ENCODE measurements at regions not wholly inside any gene's neighbourhood (a gene's known extent, or its start where the extent isn't known, plus 50 kb on each side); places are given as distances from the start of the nearest gene placed in this dataset.

DNA sequence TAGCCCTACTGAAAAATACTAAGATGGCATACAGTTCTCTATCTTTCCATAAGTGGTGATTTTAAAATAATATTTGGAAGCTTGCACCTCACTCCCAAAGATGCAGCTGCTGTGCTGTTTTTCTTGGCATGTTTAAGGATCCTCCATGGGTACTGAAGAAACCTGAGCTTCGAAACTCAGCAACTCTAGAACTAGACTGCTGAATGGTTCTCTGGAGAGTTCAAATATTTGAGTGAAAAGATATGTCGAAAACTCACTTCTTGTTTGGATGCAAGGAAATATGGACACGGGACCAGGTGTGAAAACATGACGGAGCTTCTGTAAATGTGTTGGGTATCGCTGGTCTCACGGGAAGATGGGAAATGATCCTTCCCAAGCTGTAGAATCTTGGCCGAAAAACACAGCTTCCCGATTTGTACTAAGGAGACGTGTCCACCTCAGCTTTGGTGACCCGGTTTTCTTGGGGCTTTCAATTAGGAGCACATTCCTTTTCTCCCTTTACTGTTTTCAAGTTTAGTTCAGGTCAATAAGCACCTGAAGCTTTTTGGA is 543.8 kb upstream of the NRP1 start:
- TF ChIP-seq CTCF (IDR thresholded peaks at IDR 0.05) (no peak), POLR2A (IDR thresholded peaks at IDR 0.05) (no peak)
- 93 to 96% methylated on average over 10 of the region's 10 CpGs for WGBS, 2 donors
- intact Hi-C loops (cut with DNase I; ENCODE audit: low total_unique reads): no loop called here
- DNase-seq (ENCODE audit: low spot score in 2 of 2): no peak
- no peak overlapping the region for H3K4me3 ChIP-seq (ENCODE audit: low read depth, poor library complexity, severe bottlenecking)

- 73 to 74% methylated on average over 9 of the region's 9 CpGs for WGBS, 2 donors
- DNase-seq (ENCODE audit: low spot score in 2 of 2): no peak
- TF ChIP-seq POLR2A (IDR thresholded peaks at IDR 0.05): no peak
- no peak for TF ChIP-seq CTCF (IDR thresholded peaks at IDR 0.05)
- no peak overlapping the region for H3K4me3 ChIP-seq (ENCODE audit: low read depth, poor library complexity, severe bottlenecking)
- intact Hi-C loops (cut with DNase I; ENCODE audit: low total_unique reads): no loop called here
Measured at GRCh38 chr10:33876584-33877400, 542.3 kb upstream of the NRP1 start.

- TF ChIP-seq CTCF (IDR thresholded peaks at IDR 0.05) (no peak), POLR2A (IDR thresholded peaks at IDR 0.05) (no peak)
- H3K4me3 ChIP-seq (ENCODE audit: low read depth, poor library complexity, severe bottlenecking): no peak overlapping the region
- no peak for DNase-seq (ENCODE audit: low spot score in 2 of 2)
- 91% methylated on average over 9 of the region's 9 CpGs for WGBS, 2 donors
- intact Hi-C loops (cut with DNase I; ENCODE audit: low total_unique reads): no loop called here
Measured at GRCh38 chr10:33875924-33876583, 541.6 kb upstream of the NRP1 start.

- TF ChIP-seq POLR2A (IDR thresholded peaks at IDR 0.05): no peak
- no peak for TF ChIP-seq CTCF (IDR thresholded peaks at IDR 0.05)
- no peak overlapping the region for H3K4me3 ChIP-seq (ENCODE audit: low read depth, poor library complexity, severe bottlenecking)
- DNase-seq (ENCODE audit: low spot score in 2 of 2): no peak
- intact Hi-C loops (cut with DNase I; ENCODE audit: low total_unique reads): no loop called here
- 92 to 93% methylated on average over 5 of the region's 5 CpGs for whole genome bisulfite sequencing, 2 donors
Measured at GRCh38 chr10:33871061-33871956, 536.8 kb upstream of the NRP1 start.

- 53 to 54% methylated on average over 2 of the region's 2 CpGs for WGBS, 2 donors
- no peak for DNase-seq (ENCODE audit: low spot score in 2 of 2)
- TF ChIP-seq POLR2A (IDR thresholded peaks at IDR 0.05) (no peak), CTCF (IDR thresholded peaks at IDR 0.05) (no peak)
- H3K4me3 ChIP-seq (ENCODE audit: low read depth, poor library complexity, severe bottlenecking): no peak overlapping the region
- intact Hi-C loops (cut with DNase I; ENCODE audit: low total_unique reads): no loop called here
Measured at GRCh38 chr10:33869481-33869880, 535.0 kb upstream of the NRP1 start.
